ENCODE measurements at regions not wholly inside any gene's neighbourhood (a gene's known extent, or its start where the extent isn't known, plus 50 kb on each side); places are given as distances from the start of the nearest gene placed in this dataset.

DNA sequence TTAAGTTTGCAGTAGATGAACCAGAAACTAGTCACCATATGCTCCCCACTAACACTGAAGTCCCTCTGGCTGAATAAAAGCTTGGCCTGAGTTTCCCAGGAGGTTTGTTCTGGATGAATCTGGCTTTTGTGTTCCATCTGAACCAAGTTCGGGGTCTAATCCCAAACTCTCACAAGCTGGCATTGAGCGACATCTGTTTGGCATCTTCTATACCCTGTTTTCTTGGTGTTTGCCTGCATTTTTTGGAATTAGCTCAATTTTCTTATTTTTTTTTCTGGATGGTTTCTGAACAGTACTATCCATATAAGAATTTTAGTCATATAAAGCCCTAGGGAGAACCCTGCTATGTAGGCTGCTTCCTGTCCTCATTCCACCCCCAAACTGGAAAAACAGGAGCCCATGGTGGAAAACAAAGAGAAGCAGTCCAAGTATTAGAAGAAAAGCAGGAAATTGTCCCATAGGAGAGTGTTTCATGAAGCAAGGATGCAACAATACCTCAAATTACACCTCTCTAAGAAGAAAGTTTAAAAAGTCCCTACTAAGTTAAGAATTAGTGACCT, 737.1 kb downstream of the DHX35 start:
- in situ Hi-C loops (cut with HindIII; ENCODE audit: low sequenced_read_pairs) = no loop called here
- DNase-seq (ENCODE audit: low spot score) = no peak

DNA sequence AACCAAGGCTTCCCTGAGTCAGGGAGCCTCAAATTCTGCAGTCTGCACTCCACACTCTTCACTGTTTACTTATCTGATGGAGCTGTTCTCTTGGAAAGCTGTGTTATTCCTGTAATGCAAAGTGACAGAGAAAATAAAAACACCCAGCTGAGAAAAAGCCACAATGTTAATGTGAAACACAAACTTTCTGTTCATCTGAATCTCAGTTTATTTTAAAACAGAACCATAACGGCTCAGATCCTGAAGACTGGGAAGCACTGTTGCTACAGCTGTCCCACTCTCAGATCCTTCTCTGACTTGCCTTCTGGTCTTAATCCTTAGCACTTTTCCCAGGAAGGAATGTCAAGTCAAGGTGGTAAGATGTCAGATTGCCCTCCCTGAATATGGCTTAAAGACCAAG, 736.6 kb downstream of the DHX35 start:
- no peak for DNase-seq (ENCODE audit: low spot score)
- in situ Hi-C loops (cut with HindIII; ENCODE audit: low sequenced_read_pairs) = no loop called here

DNA sequence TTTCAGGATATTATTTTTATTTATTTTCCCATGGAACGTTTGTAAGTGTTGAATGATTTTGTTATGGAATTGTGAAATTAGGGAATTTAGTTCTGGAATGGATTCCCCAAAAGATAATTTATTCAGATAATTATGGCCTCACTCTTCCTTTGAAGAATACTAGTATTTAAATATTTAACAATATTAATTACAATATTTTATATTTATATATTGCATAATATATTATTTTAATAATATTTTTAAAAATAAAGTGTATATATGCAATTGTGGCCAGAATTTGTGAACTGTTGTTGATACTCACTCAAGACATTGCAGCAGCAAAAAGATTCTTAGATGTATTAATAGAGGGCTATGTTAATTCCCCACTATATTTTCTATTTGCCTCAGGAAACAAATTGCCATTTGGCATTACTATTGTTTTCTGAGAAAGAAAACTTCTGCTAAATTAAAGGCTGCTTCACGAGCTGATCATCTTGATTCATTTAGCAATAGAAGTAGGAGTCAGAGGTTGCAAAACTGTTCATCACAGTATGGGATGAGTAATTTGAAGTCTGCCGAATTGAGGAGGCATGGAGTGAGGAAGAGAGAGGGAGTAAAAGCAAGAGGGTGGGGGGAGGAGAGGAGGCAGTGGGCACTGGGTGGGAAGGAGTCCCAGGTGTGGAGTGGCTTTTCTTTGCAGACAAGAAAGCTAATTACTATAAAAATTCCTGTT, 729.2 kb downstream of the DHX35 start:
- DNase-seq (ENCODE audit: low spot score) = no peak
- in situ Hi-C loops (cut with HindIII; ENCODE audit: low sequenced_read_pairs) = no loop called here

DNA sequence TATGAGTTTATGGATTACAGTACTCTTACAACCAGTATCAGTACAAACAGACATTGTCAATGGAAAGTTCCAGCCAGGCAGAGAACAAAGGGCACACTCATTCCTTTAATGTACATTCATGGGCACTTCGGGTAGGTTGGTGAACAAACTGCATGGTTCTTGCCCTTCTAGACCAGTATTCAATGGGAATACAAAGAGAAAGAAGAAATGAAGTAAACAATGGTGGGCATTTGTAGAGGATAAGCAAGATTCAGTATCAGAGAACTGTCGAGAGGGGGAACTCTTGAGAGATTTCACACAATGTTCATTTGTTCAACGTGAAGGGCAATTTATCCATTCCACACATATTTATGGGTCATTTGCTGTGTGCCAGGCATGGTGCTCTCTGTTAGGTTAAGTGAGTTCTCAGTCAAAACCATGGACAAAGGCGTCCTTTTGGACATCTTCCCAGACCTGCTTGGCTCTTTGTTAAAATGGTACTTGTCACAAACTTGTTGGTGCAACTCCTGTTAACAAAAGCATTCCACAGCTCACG, 714.8 kb downstream of the DHX35 start:
- peak; percentile 1 for DNase-seq (ENCODE audit: low spot score)
- in situ Hi-C loops (cut with HindIII; ENCODE audit: low sequenced_read_pairs) = no loop called here

DNA sequence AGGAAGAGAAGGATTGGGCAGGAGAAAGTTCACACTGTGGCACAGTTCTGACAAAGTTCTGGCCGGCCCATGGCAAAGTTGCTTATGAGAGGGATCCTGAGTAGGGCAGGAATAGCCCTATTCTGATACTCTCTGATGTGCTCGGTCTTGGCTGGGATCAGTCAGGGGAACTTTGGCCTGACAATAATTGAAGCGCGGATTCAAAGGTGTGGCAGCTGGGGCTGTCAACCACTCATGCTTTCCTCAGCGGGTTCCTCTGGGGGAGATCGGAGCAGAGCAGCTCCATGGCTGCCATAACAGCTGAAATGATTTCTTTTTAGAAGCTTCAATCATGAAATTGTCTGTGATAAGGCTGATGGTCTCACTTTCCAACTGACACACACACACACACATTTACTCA, 714.1 kb downstream of the DHX35 start:
- DNase-seq (ENCODE audit: low spot score) = no peak
- in situ Hi-C loops (cut with HindIII; ENCODE audit: low sequenced_read_pairs) = no loop called here

DNA sequence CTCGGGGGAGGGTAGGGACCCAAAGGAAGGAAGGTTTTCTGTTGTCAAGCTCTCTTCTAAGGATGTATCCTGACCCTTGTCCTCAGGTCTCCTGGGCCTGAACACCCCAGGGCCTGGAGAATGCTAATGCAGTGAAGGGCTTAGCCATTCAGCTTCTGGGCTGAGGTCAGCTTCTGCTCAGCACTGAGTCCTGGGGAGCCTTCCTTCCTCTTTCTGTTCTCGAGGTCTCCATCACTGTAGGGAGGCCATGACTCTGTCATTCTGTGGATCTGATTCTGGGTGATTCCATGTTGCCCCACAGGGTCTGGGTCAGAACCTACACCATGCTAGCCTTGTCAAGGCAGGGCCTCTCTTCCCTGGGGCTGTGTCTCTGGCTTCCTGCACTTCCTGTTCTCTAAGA, 712.7 kb downstream of the DHX35 start:
- in situ Hi-C loops (cut with HindIII; ENCODE audit: low sequenced_read_pairs) = no loop called here

DNA sequence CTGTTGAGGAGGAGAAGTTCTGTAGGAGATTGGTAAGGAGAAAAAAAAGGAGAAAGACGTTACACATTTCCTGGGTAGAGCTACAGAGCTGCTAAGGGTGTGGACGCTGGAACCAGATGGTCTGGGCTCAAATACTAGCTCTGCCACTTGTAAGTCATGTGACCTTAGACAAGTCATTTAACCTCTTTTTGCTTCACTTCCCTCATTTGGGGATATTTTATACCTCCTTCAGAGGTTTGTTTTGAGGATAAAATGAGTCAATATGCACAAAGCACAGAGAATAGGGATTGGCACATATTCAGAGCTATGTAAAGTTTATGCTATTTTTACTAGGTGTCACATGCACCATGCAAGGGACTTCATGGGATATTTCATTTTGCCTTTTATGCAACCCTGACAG, 708.8 kb downstream of the DHX35 start:
- no peak for DNase-seq (ENCODE audit: low spot score)
- in situ Hi-C loops (cut with HindIII; ENCODE audit: low sequenced_read_pairs) = no loop called here

More for the DNA sequence above, 712.7 kb downstream of the DHX35 start:
- DNase-seq (ENCODE audit: low spot score) = no peak

DNA sequence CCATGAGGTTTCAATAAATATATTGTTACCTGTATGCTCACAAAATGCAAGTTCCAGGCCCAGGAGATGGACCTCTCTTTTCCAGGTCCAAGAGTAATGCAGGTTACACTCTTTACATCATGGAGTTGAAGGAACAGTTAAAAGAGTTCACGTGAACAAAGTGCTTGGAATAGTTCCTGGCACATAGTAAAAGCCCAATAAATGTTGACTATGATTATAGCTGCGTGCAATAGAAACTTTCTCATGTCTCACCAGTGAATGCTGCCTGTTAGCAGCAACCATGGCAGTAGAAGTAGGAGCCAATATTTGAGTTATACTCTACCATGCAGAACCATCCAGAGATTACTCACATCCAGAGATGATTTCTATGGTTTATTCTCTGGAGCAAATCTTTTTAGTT, 707.5 kb downstream of the DHX35 start:
- no peak for DNase-seq (ENCODE audit: low spot score)
- in situ Hi-C loops (cut with HindIII; ENCODE audit: low sequenced_read_pairs) = no loop called here

DNA sequence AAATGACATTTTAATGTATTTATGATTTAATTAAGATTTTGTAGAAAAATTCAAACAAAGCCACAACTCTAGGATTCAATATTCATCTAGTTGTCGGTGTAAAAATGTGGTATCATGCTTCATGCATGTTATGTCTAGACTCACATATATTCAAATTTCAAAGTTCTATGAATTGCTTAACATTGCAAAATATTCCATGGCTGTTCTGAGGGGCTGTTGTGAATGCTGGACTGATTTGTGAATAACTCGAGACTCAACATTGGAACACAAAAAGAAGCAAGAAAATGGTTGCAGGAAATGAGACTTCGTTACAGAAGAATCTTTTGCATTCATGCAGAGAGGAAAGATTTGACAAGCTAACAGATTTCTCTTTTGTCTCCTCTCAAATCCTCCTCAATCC, 705.9 kb downstream of the DHX35 start:
- in situ Hi-C loops (cut with HindIII; ENCODE audit: low sequenced_read_pairs) = no loop called here
- DNase-seq (ENCODE audit: low spot score) = no peak

DNA sequence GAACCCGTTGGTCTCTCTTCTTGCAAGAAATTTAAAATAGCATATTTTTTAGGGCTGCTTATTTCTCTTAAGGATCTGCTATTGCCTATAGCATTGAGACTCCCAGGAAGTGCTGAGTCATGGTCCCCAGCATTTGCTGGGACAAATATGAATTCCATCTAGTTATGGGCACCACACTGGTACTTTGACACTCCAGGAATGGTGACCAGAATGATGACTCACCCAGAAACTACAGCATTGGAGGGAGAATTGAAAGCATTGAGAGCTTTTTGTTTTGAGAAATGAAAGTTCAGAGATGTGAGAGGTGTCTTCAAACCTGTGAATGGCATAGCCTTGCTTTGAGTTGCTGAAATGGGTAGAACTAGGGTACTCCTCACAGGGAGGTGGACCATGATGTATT, 699.7 kb downstream of the DHX35 start:
- DNase-seq (ENCODE audit: low spot score) = no peak
- in situ Hi-C loops (cut with HindIII; ENCODE audit: low sequenced_read_pairs) = no loop called here

DNA sequence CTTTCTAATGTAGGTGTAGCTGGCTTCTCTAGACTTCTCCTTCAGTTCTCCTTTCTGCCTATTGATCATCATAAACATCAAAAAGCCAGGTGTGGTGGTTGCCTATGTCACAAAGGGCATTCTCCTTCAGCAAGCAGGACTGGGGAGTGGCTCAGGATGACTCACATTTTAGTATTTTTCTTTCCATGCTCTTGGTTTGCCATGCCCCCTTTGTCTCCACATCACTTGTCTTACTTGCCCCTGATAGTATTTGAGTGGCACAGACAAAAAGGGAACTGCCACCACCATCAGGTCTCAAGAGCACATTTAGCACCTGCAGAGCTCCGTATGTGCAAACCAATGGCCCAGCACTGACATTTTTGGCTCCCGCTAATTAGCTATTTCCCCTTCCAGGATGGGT, 698.8 kb downstream of the DHX35 start:
- DNase-seq (ENCODE audit: low spot score) = no peak
- in situ Hi-C loops (cut with HindIII; ENCODE audit: low sequenced_read_pairs) = no loop called here

DNA sequence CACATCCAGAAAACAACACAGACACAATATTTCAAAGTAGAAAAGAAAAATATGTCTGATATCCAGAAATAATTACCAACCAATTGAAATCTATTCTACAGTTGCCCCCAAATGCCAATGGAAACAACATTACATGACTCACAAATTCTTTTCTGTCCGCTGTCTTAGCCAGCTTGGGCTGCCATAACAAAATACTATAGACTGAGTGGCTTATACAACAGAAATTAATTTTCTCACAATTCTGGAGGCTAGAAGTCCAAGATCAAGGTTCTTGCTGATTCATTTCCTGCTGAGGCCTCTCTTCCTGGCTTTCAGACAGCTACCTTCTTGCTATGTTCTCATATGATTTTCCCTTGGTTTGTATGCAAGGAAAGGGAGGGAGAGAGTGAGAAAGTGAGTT, 698.1 kb downstream of the DHX35 start:
- in situ Hi-C loops (cut with HindIII; ENCODE audit: low sequenced_read_pairs) = no loop called here
- no peak for DNase-seq (ENCODE audit: low spot score)

DNA sequence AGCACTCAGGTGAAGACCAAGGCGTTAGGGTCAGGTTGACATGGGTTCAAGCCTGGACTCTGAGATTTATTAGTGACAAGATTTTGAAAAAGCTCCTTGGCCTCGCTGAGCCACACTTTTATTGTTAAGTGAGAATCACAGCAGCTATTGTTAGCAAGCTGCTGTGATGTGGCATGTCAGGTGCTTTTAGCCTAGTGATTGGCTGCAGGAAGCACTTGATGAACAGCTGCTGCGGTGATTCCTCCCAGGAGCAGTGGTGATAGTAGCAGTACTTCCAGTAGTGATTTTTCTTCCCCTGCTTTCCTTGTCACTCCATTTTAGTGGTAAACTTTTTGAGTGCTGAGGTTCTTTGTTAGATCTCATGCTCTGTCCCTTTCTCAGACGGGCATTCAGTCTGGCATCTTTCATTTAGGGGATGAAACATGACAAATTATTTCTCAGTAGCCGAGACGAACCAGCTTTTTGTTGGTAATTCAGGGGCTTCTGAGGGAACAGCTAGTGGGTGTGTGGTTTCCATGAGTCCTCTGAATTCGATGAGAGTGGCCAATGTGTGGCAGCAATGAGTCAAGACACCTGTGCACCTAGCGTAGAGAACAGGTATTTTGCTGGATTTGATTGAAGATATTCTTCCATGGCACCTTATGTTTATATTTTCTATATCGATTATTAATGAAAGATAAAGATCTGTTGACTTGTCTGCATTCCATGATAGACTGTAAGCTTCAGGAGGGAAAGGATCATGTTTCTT, 696.7 kb downstream of the DHX35 start:
- in situ Hi-C loops (cut with HindIII; ENCODE audit: low sequenced_read_pairs) = no loop called here

DNA sequence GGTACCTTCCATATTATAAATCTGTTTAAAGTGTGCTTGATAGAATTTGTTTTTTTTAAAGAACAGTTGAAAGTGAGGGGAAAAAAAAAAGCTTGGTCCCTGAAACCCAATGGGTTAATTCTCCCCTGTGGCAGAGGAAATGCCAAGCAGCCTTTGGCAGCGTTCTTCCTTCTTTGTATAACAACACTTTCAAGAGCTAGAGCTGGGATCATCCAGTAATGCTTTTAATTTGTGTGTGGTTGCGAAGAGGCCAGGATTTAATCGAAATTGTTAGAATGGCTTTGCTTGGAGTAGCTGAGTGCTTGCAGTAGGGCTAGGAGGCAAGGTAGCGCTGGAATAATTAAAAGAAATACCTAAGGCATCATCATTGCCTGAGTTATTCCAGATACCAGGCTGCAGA, 692.0 kb downstream of the DHX35 start:
- in situ Hi-C loops (cut with HindIII; ENCODE audit: low sequenced_read_pairs) = no loop called here
- no peak for DNase-seq (ENCODE audit: low spot score)

More for the DNA sequence above, 696.7 kb downstream of the DHX35 start:
- no peak for DNase-seq (ENCODE audit: low spot score)

DNA sequence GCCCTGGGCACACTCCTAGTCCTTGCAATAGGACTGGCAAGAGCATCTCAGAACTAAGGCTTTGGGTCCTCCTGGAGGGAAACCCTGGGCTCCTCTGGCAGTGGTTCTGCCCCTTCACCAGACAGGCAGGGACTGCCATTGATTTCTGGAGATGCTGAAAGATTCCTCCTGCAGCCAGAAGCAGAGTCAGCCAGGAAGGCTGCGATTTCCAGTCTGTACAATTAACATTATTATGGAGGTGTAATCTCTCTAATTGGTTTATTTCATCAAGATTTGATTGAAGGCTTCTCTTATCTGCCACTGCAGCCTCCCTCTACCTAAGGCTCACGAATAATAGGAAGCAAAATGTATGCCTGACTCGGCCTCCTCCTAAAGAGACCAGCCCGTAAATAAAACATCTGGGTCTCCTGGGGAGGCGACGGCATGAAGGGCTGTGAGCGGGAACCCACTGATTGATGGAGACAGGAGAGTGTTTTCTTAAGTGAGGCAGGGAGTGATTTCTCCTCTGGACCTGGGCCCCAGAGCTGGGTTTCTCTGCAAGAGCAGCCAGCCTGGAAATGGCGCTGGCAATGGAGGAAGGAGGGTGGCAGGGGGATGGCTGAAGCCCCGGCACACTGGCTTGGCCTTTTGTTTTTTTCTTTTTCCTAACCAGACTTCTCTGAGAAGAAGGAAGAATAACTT, 689.6 kb downstream of the DHX35 start:
- in situ Hi-C loops (cut with HindIII; ENCODE audit: low sequenced_read_pairs) = no loop called here
- no peak for DNase-seq (ENCODE audit: low spot score)

DNA sequence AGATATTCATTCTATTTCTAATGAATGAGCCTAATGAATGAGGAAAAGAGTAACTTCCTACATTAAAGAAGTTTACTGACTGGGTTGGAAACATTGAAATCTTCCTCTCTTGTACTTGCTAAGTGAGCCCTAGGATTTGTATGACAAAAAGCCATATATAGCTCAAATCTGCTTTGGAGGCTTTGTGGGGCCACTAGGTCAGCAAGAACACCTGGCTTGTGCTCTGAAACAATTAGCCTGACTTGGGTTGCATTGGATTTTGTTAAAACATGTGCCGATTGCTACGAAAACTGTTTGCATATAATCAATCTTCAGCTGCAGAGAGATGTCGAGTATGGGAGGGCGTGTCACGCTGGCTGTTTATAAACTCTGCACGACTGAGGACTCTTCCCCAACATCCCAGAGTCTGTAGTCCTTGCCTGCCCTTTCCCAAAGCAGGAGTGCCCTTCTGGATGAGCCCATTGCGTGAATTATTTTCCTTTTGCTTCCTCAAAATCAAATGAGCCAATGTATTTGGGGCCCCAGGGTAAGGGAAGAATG, 684.8 kb downstream of the DHX35 start:
- in situ Hi-C loops (cut with HindIII; ENCODE audit: low sequenced_read_pairs) = no loop called here
- no peak for DNase-seq (ENCODE audit: low spot score)

DNA sequence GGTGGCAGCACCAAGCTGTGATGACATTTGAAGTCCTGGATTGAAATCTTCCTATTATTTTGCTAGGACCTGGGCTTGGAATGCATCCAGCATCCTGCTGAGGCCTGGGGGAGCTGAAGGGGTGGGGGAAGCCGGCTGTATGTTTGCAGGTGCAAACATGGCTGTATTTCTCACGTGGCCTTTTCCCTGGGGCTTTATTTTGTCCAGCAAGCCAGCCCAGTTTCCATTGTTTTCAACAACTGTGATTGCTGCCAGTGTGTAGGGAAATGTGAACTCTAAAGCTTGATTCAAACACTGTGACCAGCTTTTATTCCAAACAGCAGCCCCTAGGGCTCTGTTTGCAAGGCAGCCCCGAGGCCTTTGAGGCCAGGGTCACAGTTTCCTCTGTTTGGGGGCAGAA, 683.0 kb downstream of the DHX35 start:
- in situ Hi-C loops (cut with HindIII; ENCODE audit: low sequenced_read_pairs) = no loop called here
- DNase-seq (ENCODE audit: low spot score) = no peak

DNA sequence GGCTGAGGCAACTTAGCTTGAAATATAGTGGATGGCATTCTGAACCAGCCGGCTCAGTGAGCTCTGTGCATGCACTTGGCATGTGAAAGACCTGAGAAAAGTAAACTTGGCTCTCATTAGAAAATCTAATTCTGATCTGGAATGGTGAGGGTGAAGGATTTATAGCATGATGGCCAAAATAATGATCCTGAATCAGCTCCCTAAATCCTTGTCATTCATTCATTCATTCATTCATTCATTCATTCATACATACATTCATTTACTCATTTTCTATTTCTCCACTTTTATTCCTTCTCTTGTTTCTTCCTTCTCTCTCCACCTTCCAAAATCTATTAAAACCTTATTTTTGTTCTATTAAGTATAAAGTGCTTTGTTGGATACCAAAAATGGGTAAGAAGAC, 681.1 kb downstream of the DHX35 start:
- in situ Hi-C loops (cut with HindIII; ENCODE audit: low sequenced_read_pairs) = no loop called here
- DNase-seq (ENCODE audit: low spot score) = no peak

DNA sequence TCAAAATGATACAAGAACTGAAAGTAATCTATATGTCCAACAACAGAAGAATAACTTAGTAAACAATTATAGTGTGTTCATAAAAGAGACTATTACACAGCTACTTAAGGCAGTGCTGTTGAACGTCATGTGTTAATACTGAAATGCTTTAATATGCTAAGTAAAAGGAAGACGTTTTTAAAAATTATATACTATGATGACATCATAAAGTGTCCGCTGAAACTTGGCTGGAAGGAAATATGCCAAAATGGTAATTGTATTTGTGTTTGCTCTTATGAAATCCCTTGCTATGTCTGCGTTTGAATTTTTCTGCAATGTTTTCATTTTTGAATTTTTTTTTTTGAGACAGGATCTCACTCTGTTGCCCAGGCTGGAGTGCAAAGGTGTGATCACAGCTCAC, 679.3 kb downstream of the DHX35 start:
- in situ Hi-C loops (cut with HindIII; ENCODE audit: low sequenced_read_pairs) = no loop called here
- DNase-seq (ENCODE audit: low spot score) = no peak

DNA sequence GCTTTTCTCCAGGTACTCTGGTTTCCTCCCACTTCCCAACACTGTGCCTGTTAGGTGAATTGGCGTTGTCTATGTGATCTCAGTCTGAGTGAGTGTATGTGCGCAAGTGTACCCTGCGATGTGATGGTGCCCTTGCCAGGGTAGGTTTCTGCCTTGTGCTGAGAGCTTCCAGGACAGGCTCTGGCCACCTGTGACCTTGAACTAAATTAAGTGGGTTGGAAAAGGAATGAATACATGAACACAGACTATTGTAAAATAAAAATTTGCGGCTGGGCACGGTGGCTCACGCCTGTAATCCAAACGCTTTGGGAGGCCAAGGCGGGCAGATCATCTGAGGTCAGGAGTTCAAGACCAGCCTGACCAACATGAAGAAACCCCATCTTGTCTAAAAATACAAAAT, 678.0 kb downstream of the DHX35 start:
- in situ Hi-C loops (cut with HindIII; ENCODE audit: low sequenced_read_pairs) = no loop called here
- DNase-seq (ENCODE audit: low spot score) = no peak

All from G401 (cell line).